ENCODE measurements at regions not wholly inside any gene's neighbourhood (a gene's known extent, or its start where the extent isn't known, plus 50 kb on each side); places are given as distances from the start of the nearest gene placed in this dataset.

- no peaks in the 10 kb centered on the region for H3K9me3 ChIP-seq (replicated peaks in 1 of 3)
- 83 to 92% (median 88%) methylated on average over 6 of the region's 6 CpGs for WGBS, 4 donors
- no peaks in the 10 kb centered on the region for H3K27me3 ChIP-seq
- H3K4me1 ChIP-seq (replicated peaks in 1 of 2), result no peaks in the 10 kb centered on the region
- intact Hi-C loops (cut with DNase I), result no loop called here
- DNase-seq, result no peak
- no peak overlapping the region for H3K27ac ChIP-seq
- no peak for TF ChIP-seq POLR2A (IDR thresholded peaks at IDR 0.05)
- TF ChIP-seq, protein P1, sequence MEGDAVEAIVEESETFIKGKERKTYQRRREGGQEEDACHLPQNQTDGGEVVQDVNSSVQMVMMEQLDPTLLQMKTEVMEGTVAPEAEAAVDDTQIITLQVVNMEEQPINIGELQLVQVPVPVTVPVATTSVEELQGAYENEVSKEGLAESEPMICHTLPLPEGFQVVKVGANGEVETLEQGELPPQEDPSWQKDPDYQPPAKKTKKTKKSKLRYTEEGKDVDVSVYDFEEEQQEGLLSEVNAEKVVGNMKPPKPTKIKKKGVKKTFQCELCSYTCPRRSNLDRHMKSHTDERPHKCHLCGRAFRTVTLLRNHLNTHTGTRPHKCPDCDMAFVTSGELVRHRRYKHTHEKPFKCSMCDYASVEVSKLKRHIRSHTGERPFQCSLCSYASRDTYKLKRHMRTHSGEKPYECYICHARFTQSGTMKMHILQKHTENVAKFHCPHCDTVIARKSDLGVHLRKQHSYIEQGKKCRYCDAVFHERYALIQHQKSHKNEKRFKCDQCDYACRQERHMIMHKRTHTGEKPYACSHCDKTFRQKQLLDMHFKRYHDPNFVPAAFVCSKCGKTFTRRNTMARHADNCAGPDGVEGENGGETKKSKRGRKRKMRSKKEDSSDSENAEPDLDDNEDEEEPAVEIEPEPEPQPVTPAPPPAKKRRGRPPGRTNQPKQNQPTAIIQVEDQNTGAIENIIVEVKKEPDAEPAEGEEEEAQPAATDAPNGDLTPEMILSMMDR (IDR thresholded peaks at IDR 0.05), result no peak
- no peaks in the 10 kb centered on the region for H3K36me3 ChIP-seq (replicated peaks in 1 of 2)
- H3K4me3 ChIP-seq, result no peak overlapping the region
These were observed 355.1 kb downstream of the HS3ST1 start for GRCh38 chr4:11073621-11074051.

DNA sequence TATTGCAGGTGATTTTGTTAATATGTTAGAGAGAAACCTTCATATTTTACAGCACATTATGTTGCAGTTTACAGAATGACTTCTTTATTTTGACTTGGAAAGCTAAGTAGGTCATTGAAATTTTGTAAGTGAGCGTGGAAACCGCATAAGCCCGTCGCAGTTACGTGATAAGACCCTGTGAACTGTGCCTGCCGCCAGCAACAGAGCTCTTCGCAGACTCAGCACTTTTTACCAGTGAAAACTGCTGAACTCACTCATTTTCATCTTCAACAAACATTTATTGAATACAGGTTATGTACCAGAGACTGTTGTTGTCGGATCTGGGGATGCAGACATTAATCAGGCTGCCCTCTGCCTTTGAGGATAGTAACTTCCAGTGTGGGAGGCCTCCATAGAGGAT is 355.7 kb downstream of the HS3ST1 start:
- intact Hi-C loops (cut with DNase I), result no loop called here
- WGBS, 4 donors, result 67 to 89% (median 84%) methylated on average over 8 of the region's 8 CpGs
- Histone ChIP-seq H3K36me3 (replicated peaks in 1 of 2) (no peaks in the 10 kb centered on the region), H3K9me3 (replicated peaks in 1 of 3) (no peaks in the 10 kb centered on the region), H3K27ac (no peak overlapping the region), H3K27me3 (no peaks in the 10 kb centered on the region), H3K4me1 (replicated peaks in 1 of 2) (no peaks in the 10 kb centered on the region), H3K4me3 (no peak overlapping the region)
- no peak for TF ChIP-seq POLR2A (IDR thresholded peaks at IDR 0.05)
- TF ChIP-seq, protein P1 (IDR thresholded peaks at IDR 0.05), result no peak
- no peak for DNase-seq

DNA sequence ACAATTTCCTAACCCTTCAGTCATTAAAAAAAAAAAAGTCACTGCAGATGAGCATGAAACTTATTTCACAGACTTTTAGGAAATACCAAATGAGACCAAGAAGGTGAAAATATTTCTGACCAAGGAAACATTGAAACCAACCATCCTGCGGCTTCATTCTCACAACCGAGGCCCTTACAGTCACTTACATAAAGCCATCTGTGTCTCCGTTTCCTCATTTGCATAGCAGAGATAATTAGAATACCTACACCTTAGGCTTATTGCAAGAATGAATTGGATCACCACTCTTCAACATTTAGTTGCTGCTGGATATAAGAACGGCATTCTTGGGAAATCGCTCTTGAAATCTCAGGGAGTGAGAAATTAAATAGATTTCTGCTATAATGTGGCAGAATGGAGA is 356.2 kb downstream of the HS3ST1 start:
- TF ChIP-seq, protein P1 (IDR thresholded peaks at IDR 0.05), result no peak
- no peak for TF ChIP-seq POLR2A (IDR thresholded peaks at IDR 0.05)
- Histone ChIP-seq H3K36me3 (replicated peaks in 1 of 2) (no peaks in the 10 kb centered on the region), H3K9me3 (replicated peaks in 1 of 3) (no peaks in the 10 kb centered on the region), H3K4me1 (replicated peaks in 1 of 2) (no peaks in the 10 kb centered on the region), H3K27me3 (no peaks in the 10 kb centered on the region), H3K4me3 (no peak overlapping the region), H3K27ac (no peak overlapping the region)
- no peak for DNase-seq
- intact Hi-C loops (cut with DNase I), result no loop called here
- 87 to 96% (median 93%) methylated on average over 5 of the region's 5 CpGs for WGBS, 4 donors

DNA sequence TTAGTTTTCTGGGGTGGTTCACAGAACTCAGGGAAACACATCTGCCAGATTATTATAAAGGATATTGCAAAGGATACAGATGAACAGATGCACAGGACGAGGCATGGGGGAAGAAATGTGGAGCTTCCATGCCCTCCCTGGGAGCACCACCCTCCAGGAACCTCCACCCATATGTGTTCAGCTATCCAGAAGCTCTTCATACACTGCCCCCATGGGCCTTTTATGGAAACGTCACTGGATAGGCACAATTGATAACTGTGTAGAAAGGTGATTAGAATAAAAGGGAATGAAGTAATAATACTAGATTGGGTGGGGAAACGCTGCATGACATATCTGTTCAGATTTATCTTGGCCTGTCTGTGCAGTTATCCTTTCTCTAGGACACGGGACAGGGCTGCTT is 357.9 kb downstream of the HS3ST1 start:
- Histone ChIP-seq H3K9me3 (replicated peaks in 1 of 3) (no peaks in the 10 kb centered on the region), H3K4me3 (no peak overlapping the region), H3K36me3 (replicated peaks in 1 of 2) (no peaks in the 10 kb centered on the region), H3K27ac (no peak overlapping the region), H3K27me3 (no peaks in the 10 kb centered on the region), H3K4me1 (replicated peaks in 1 of 2) (no peaks in the 10 kb centered on the region)
- intact Hi-C loops (cut with DNase I), result no loop called here
- WGBS, 4 donors, result 47 to 58% (median 48%) methylated on average over 4 of the region's 4 CpGs
- no peak for DNase-seq
- TF ChIP-seq, protein P1 (IDR thresholded peaks at IDR 0.05), result no peak
- TF ChIP-seq POLR2A (IDR thresholded peaks at IDR 0.05), result no peak

Data from adrenal gland (tissue), 9 donors.